CD4-positive, alpha-beta memory T cell (primary cell): ENCODE measurements at regions not wholly inside any gene's neighbourhood (a gene's known extent, or its start where the extent isn't known, plus 50 kb on each side); places are given as distances from the start of the nearest gene placed in this dataset.

ENCODE experiments used
- CTCF ChIA-PET: fragments of 350-600 bp; sonication (Branson Sonifier 250); formaldehyde crosslinking; loops from one replicate; lab custom pipeline; 2021; ENCODE audit warnings: inconsistent platforms; ENCODE audit not compliant: partially characterized antibody; lab: Charles Lee
- POLR2A ChIA-PET: fragments of 350-600 bp; sonication (Branson Sonifier 250); formaldehyde crosslinking; loops from one replicate; lab custom pipeline; 2021; ENCODE audit not compliant: partially characterized antibody; lab: Charles Lee
- DNase-seq, 5 donors: peaks; one replicate each; pipeline versions ENCODE4 v3.0.0 to v3.0.0-alpha.2; 2020 to 2022; ENCODE audit warnings: mixed read lengths in 1 of 5
- H3K27ac ChIP-seq: one replicate; pipeline ENCODE4 v1.7.0; 2013; ENCODE audit warnings: low read depth, low read length
- H3K27me3 ChIP-seq: 2 replicates; pipeline ENCODE4 v1.7.0; 2013; ENCODE audit warnings: mild to moderate bottlenecking, low read length, moderate library complexity; ENCODE audit not compliant: insufficient read depth
- H3K36me3 ChIP-seq: 2 replicates; pipeline ENCODE4 v1.7.0; 2013; ENCODE audit warnings: mild to moderate bottlenecking, low read length, moderate library complexity; ENCODE audit not compliant: insufficient read depth
- H3K4me1 ChIP-seq: 2 replicates; pipeline ENCODE4 v1.7.0; 2013; ENCODE audit warnings: mild to moderate bottlenecking, low read length, moderate library complexity; ENCODE audit not compliant: insufficient read depth
- H3K4me3 ChIP-seq, 2 donors: one replicate each; pipeline ENCODE4 v1.7.0; 2013; ENCODE audit warnings: low read length in 2 of 2, mild to moderate bottlenecking in 1 of 2
- H3K9me3 ChIP-seq, 2 donors: one replicate each; pipeline ENCODE4 v1.7.0; 2013; ENCODE audit warnings: low read length in 2 of 2, control low read depth in 1 of 2; ENCODE audit not compliant: control insufficient read depth in 1 of 2
- H3K27ac Mint-ChIP-seq, 7 donors: one replicate each; pipeline ENCODE4 v1.8.0; 2020 to 2021; ENCODE audit warnings: mixed read lengths in 7 of 7, mild to moderate bottlenecking in 6 of 7, inconsistent platforms in 3 of 7, moderate library complexity in 3 of 7
- H3K27me3 Mint-ChIP-seq, 2 donors: one replicate each; pipeline ENCODE4 v1.8.0; 2020 to 2021; ENCODE audit warnings: mixed read lengths in 2 of 2
- H3K36me3 Mint-ChIP-seq, 2 donors: one replicate each; pipeline ENCODE4 v1.8.0; 2020 to 2021; ENCODE audit warnings: mixed read lengths in 2 of 2, inconsistent platforms in 1 of 2, mild to moderate bottlenecking in 1 of 2
- H3K4me1 Mint-ChIP-seq, 4 donors: one replicate each; pipeline ENCODE4 v1.8.0; 2020 to 2021; ENCODE audit warnings: mixed read lengths in 4 of 4, mild to moderate bottlenecking in 1 of 4
- H3K4me3 Mint-ChIP-seq, 8 donors: one replicate each; pipeline ENCODE4 v1.8.0; 2020 to 2021; ENCODE audit warnings: mixed read lengths in 8 of 8, mild to moderate bottlenecking in 7 of 8, moderate library complexity in 6 of 8, inconsistent platforms in 3 of 8
- H3K9me3 Mint-ChIP-seq, 8 donors: one replicate each; pipeline ENCODE4 v1.8.0; 2020 to 2021; ENCODE audit warnings: mixed read lengths in 8 of 8, mild to moderate bottlenecking in 5 of 8, inconsistent platforms in 3 of 8, moderate library complexity in 1 of 8
- intact Hi-C: fragments of 100-400 bp; cut with micrococcal nuclease; formaldehyde crosslinking; loops from one replicate; pipeline ENCODE4 v1.15.1; 2023

GRCh38 chr2:728165-728564 lies 51.0 kb upstream of the TMEM18 start:
- Histone ChIP-seq H3K4me1 (no peaks in the 10 kb centered on the region), H3K9me3 (no peaks in the 10 kb centered on the region), H3K27ac (no peak overlapping the region), H3K27me3 (peaks cover 3% of the 10 kb centered on the region), H3K4me3 (no peak overlapping the region), H3K36me3 (no peaks in the 10 kb centered on the region)
- intact Hi-C loops = no loop called here
- no peaks in the 10 kb centered on the region for H3K4me1 Mint-ChIP-seq
- no peak for DNase-seq
- ChIA-PET CTCF (no interaction called here), POLR2A (no interaction called here)
- H3K9me3 Mint-ChIP-seq = no peaks in the 10 kb centered on the region
- peaks cover 7 to 32% of the 10 kb centered on the region in 2 donors for H3K27me3 Mint-ChIP-seq
- H3K36me3 Mint-ChIP-seq = no peaks in the 10 kb centered on the region
- H3K27ac Mint-ChIP-seq = no peak overlapping the region
- H3K4me3 Mint-ChIP-seq = no peak overlapping the region

GRCh38 chr2:727071-727470 lies 49.9 kb upstream of the TMEM18 start:
- DNase-seq = no peak
- Mint-ChIP-seq H3K27me3 (peaks cover 10 to 33% of the 10 kb centered on the region in 2 donors), H3K36me3 (no peaks in the 10 kb centered on the region), H3K9me3 (no peaks in the 10 kb centered on the region), H3K4me1 (no peaks in the 10 kb centered on the region), H3K4me3 (no peak overlapping the region), H3K27ac (no peak overlapping the region)
- intact Hi-C loops = no loop called here
- ChIA-PET CTCF (no interaction called here), POLR2A (no interaction called here)
- no peaks in the 10 kb centered on the region for H3K4me1 ChIP-seq
- H3K36me3 ChIP-seq = no peaks in the 10 kb centered on the region
- H3K27me3 ChIP-seq = peaks cover 3% of the 10 kb centered on the region
- H3K9me3 ChIP-seq = no peaks in the 10 kb centered on the region
- H3K27ac ChIP-seq = no peak overlapping the region
- no peak overlapping the region for H3K4me3 ChIP-seq
